ENCODE measurements at regions not wholly inside any gene's neighbourhood (a gene's known extent, or its start where the extent isn't known, plus 50 kb on each side); places are given as distances from the start of the nearest gene placed in this dataset.

GRCh38 chr2:120988700-120989511 is 253.2 kb downstream of the GLI2 start:
- intact Hi-C loops (cut with DNase I): no loop called here
- TF ChIP-seq POLR2A (IDR thresholded peaks at IDR 0.05) (no peak), CTCF (IDR thresholded peaks at IDR 0.05) (no peak)
- Histone ChIP-seq H3K4me1 (no peaks in the 10 kb centered on the region), H3K36me3 (replicated peaks in 1 of 2; ENCODE audit: insufficient read depth in 1 of 2, low read depth in 2 of 2) (no peaks in the 10 kb centered on the region), H3K9me3 (no peaks in the 10 kb centered on the region), H3K4me3 (no peak overlapping the region), H3K27ac (no peak overlapping the region), H3K27me3 (no peaks in the 10 kb centered on the region)
- 91 to 100% methylated on average over 7 to 8 of the region's 74 CpGs for WGBS, 2 donors
- ATAC-seq: no peak
- no peak for DNase-seq

- Histone ChIP-seq H3K27ac (no peak overlapping the region), H3K27me3 (no peaks in the 10 kb centered on the region), H3K9me3 (no peaks in the 10 kb centered on the region), H3K4me1 (no peaks in the 10 kb centered on the region), H3K36me3 (replicated peaks in 1 of 2; ENCODE audit: insufficient read depth in 1 of 2, low read depth in 2 of 2) (no peaks in the 10 kb centered on the region), H3K4me3 (no peak overlapping the region)
- TF ChIP-seq CTCF (IDR thresholded peaks at IDR 0.05) (no peak), POLR2A (IDR thresholded peaks at IDR 0.05) (no peak)
- intact Hi-C loops (cut with DNase I): no loop called here
- 88 to 94% methylated on average over 10 to 20 of the region's 26 CpGs for WGBS, 2 donors
- DNase-seq (no peak), ATAC-seq (no peak)
Measured at GRCh38 chr2:120989512-120990441, 254.1 kb downstream of the GLI2 start.

DNA sequence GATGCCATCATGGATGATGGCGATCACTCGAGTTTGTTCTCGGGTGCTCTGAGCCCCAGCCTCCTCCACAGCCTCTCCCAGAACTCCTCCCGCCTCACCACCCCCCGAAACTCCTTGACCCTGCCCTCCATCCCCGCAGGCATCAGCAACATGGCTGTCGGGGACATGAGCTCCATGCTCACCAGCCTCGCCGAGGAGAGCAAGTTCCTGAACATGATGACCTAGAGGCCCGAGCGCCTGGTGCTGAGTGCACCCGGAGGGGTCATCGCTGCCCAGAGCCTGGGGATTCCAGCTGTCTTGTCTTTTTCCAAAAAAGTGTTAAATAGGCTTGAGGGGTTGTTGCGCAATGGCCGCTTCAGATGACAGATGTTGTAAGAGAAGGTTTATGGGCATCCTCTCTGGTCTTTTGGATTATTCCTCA is 254.8 kb downstream of the GLI2 start:
- Histone ChIP-seq H3K36me3 (replicated peaks in 1 of 2; ENCODE audit: insufficient read depth in 1 of 2, low read depth in 2 of 2) (no peaks in the 10 kb centered on the region), H3K27me3 (no peaks in the 10 kb centered on the region), H3K4me1 (no peaks in the 10 kb centered on the region), H3K27ac (no peak overlapping the region), H3K4me3 (no peak overlapping the region), H3K9me3 (no peaks in the 10 kb centered on the region)
- no peak for ATAC-seq
- TF ChIP-seq POLR2A (IDR thresholded peaks at IDR 0.05) (no peak), CTCF (IDR thresholded peaks at IDR 0.05) (no peak)
- DNase-seq: no peak
- WGBS, 2 donors: 90% methylated on average over 11 to 15 of the region's 15 CpGs
- intact Hi-C loops (cut with DNase I): no loop called here

DNA sequence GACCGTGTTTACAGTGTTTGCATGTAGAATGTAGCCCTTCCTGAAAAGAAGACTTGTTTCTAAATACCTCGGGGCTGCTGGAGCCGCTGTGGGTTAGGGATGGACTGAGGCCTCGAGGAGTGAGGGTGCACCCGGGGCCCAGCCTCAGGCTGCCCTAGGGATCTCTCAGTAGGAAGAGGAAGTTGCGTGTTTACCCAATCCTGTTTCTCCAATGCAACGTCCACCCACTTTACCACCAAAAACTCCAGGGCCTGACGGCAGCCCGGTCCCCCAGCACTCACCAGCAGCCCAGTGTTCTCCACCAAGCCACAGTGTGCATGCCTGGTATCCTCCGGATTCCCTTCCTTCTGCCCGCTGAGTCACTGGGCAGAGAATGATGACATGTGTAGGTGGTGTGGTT is 255.8 kb downstream of the GLI2 start:
- no peaks in the 10 kb centered on the region for H3K4me1 ChIP-seq
- no peak for DNase-seq
- TF ChIP-seq CTCF (IDR thresholded peaks at IDR 0.05) (no peak), POLR2A (IDR thresholded peaks at IDR 0.05) (no peak)
- H3K27me3 ChIP-seq: no peaks in the 10 kb centered on the region
- no peaks in the 10 kb centered on the region for H3K36me3 ChIP-seq (replicated peaks in 1 of 2; ENCODE audit: insufficient read depth in 1 of 2, low read depth in 2 of 2)
- no peak overlapping the region for H3K4me3 ChIP-seq
- H3K27ac ChIP-seq: no peak overlapping the region
- intact Hi-C loops (cut with DNase I): no loop called here
- 74 to 82% methylated on average over 11 of the region's 11 CpGs for WGBS, 2 donors
- H3K9me3 ChIP-seq: no peaks in the 10 kb centered on the region
- no peak for ATAC-seq
